H54 (cell line): ENCODE measurements at regions not wholly inside any gene's neighbourhood (a gene's known extent, or its start where the extent isn't known, plus 50 kb on each side); places are given as distances from the start of the nearest gene placed in this dataset.

Source experiments
- DNase-seq: peaks from one replicate; pipeline ENCODE4 v3.0.0; 2011; ENCODE audit warnings: low spot score, mixed read lengths; ENCODE audit not compliant: insufficient read length
- FAIRE-seq: peaks from 3 replicates; lab custom pipeline; 2011; peaks lifted over from hg19 to GRCh38; lab: Jason Lieb, UNC
- POLR2A ChIP-seq: IDR thresholded peaks from 2 replicates; pipeline ENCODE4 v1.6.1; 2011; ENCODE audit warnings: low read depth, mild to moderate bottlenecking, low read length

GRCh38 chrX:116596010-116596409 lies 133.2 kb upstream of the CT83 start:
- DNase-seq, result no peak
- FAIRE-seq, result no peak
- no peak for TF ChIP-seq POLR2A
